ENCODE measurements at regions not wholly inside any gene's neighbourhood (a gene's known extent, or its start where the extent isn't known, plus 50 kb on each side); places are given as distances from the start of the nearest gene placed in this dataset.

- DNase-seq (ENCODE audit: low read depth in 1 of 2, low spot score in 2 of 2) (no peak), FAIRE-seq (no peak)
- ChIA-PET CTCF (ENCODE audit: partially characterized antibody) (no interaction called here), POLR2A (ENCODE audit: partially characterized antibody) (no interaction called here)
- Histone ChIP-seq H3K27ac (ENCODE audit: low read depth, low read length) (no peak overlapping the region), H2BK5ac (ENCODE audit: low read depth, low read length) (no peak overlapping the region), H4K20me1 (replicated peaks in 1 of 2; ENCODE audit: control insufficient read depth in 1 of 2, insufficient read depth in 2 of 2, low read length in 2 of 2) (no peaks in the 10 kb centered on the region), H2BK12ac (ENCODE audit: low read depth, low read length) (no peak overlapping the region), H3K56ac (replicated peaks; ENCODE audit: insufficient read length, low read depth, low read length) (no peak overlapping the region), H3K18ac (ENCODE audit: extremely low read depth, low read length) (no peak overlapping the region), H3K9me3 (ENCODE audit: insufficient read depth in 2 of 2, low read depth in 1 of 2, low read length in 1 of 2) (peaks cover 57 to 78% of the 10 kb centered on the region in 2 experiments), H3K4me3 (ENCODE audit: extremely low read depth in 1 of 4, insufficient read depth in 2 of 4, low read depth in 3 of 4, low read length in 4 of 4) (no peak overlapping the region), H3K14ac (ENCODE audit: insufficient read length) (no peak overlapping the region), H2AFZ (ENCODE audit: low read length) (no peak overlapping the region), H4K5ac (ENCODE audit: insufficient read length, low read depth, low read length) (no peak overlapping the region), H3K4me1 (replicated peaks in 1 of 4; ENCODE audit: control insufficient read depth in 3 of 4, insufficient read depth in 4 of 4, low read length in 3 of 4) (no peaks in the 10 kb centered on the region), H2BK120ac (replicated peaks; ENCODE audit: low read depth, low read length) (no peak overlapping the region), H3K79me1 (ENCODE audit: low read depth, low read length) (no peaks in the 10 kb centered on the region), H3K4me2 (ENCODE audit: insufficient read depth in 1 of 2, low read depth in 2 of 2, low read length in 2 of 2) (no peak overlapping the region), H3K9ac (replicated peaks in 1 of 4; ENCODE audit: extremely low read depth in 1 of 4, low read depth in 3 of 4, low read length in 3 of 4) (no peak overlapping the region), H2AK5ac (ENCODE audit: low read depth, low read length) (no peak overlapping the region), H3K4ac (replicated peaks; ENCODE audit: insufficient read length, low read depth, low read length) (no peak overlapping the region), H2BK15ac (ENCODE audit: low read length) (no peak overlapping the region), H3K23me2 (ENCODE audit: low read depth, low read length) (no peaks in the 10 kb centered on the region), H4K91ac (replicated peaks; ENCODE audit: insufficient read length, low read length) (no peak overlapping the region), H2BK20ac (ENCODE audit: low read length) (no peak overlapping the region), H3K27me3 (replicated peaks in 1 of 4; ENCODE audit: control insufficient read depth in 3 of 4, extremely low read depth in 1 of 4, insufficient read depth in 3 of 4, low read length in 3 of 4) (no peaks in the 10 kb centered on the region), H4K8ac (ENCODE audit: extremely low read depth, insufficient read depth, low read length) (no peak overlapping the region), H3K79me2 (ENCODE audit: control insufficient read depth in 1 of 2, insufficient read depth in 2 of 2, low read length in 2 of 2) (no peaks in the 10 kb centered on the region), H3K36me3 (ENCODE audit: control insufficient read depth in 2 of 4, insufficient read depth in 4 of 4, low read length in 3 of 4) (no peaks in the 10 kb centered on the region), H3K23ac (ENCODE audit: insufficient read length) (no peak overlapping the region)
- WGBS, 2 experiments (ENCODE audit: extremely low coverage in 1 of 2, insufficient coverage in 1 of 2, insufficient read length in 1 of 2, insufficient replicate concordance in 2 of 2, low coverage in 1 of 2, low lambda C conversion rate in 2 of 2, missing lambda C conversion rate in 1 of 2): 91% methylated on average over 31 of the region's 51 CpGs; no CpG with 5 or more reads in 1 of the 2 experiments
- no peak for TF ChIP-seq KDM1A (IDR thresholded peaks at IDR 0.05; ENCODE audit: borderline replicate concordance, low read length)
- TF ChIP-seq CHD1 (IDR thresholded peaks at IDR 0.05; ENCODE audit: low read depth, low read length): no peak
- TF ChIP-seq TEAD4 (IDR thresholded peaks at IDR 0.05; ENCODE audit: low read depth, low read length): no peak
- no peak for TF ChIP-seq CEBPB (IDR thresholded peaks at IDR 0.05; ENCODE audit: low read depth, low read length)
- no peak for TF ChIP-seq ATF3 (IDR thresholded peaks at IDR 0.05; ENCODE audit: insufficient read depth, low read depth, low read length)
- TF ChIP-seq BCL11A (IDR thresholded peaks at IDR 0.05; ENCODE audit: low read depth in 2 of 2, low read length in 2 of 2): no peak
- no peak for TF ChIP-seq GABPA (IDR thresholded peaks at IDR 0.05; ENCODE audit: borderline replicate concordance, insufficient read depth, low read length)
- TF ChIP-seq NRF1 (IDR thresholded peaks at IDR 0.05; ENCODE audit: low read depth, low read length): no peak
- no peak for TF ChIP-seq FOSL1 (IDR thresholded peaks at IDR 0.05; ENCODE audit: insufficient read depth, low read depth, low read length)
- no peak for TF ChIP-seq TAF1 (IDR thresholded peaks at IDR 0.05; ENCODE audit: low read depth, low read length)
- no peak for TF ChIP-seq JUN (IDR thresholded peaks at IDR 0.05; ENCODE audit: low read depth, low read length)
- TF ChIP-seq CHD2 (IDR thresholded peaks at IDR 0.05; ENCODE audit: low read length): no peak
- TF ChIP-seq SIN3A (conservative IDR thresholded peaks at IDR 0.05 in 1 of 2, IDR thresholded peaks at IDR 0.05 in 1 of 2; ENCODE audit: low read depth in 1 of 2, low read length in 2 of 2): no peak
- no peak for TF ChIP-seq RNF2 (IDR thresholded peaks at IDR 0.05; ENCODE audit: borderline replicate concordance, low read depth, low read length, missing control alignments, poor library complexity, severe bottlenecking)
These were observed 71.0 kb upstream of the ZNF479 start for GRCh38 chr7:57203161-57203791.

Measured in H1 (cell line).